AG09309 (cell line): ENCODE measurements at regions not wholly inside any gene's neighbourhood (a gene's known extent, or its start where the extent isn't known, plus 50 kb on each side); places are given as distances from the start of the nearest gene placed in this dataset.
A peak's percentile ranks its signal among the peaks of the same experiment; 100 is the strongest.
"Not testable (repeated sequence)": the region's sequence is repeated elsewhere in the genome, so short reads cannot be mapped to it uniquely, and the experiment has no call there.

ENCODE experiments used
- DNase-seq: peaks from one replicate; pipeline ENCODE4 v3.0.0-alpha.2; 2010; ENCODE audit warnings: low read depth
- H3K4me3 ChIP-seq: 2 replicates; pipeline ENCODE4 v1.5.1; 2011; ENCODE audit warnings: mild to moderate bottlenecking, low read depth, low read length, moderate library complexity; ENCODE audit not compliant: control insufficient read depth
- CTCF ChIP-seq: IDR thresholded peaks from 2 replicates; pipeline ENCODE4 v1.5.1; 2011; ENCODE audit warnings: mild to moderate bottlenecking, low read depth, low read length, inconsistent platforms; ENCODE audit not compliant: insufficient read depth, control insufficient read depth; ENCODE audit errors: missing control alignments

GRCh38 chr15:31197497-31198414, 96.2 kb upstream of the TRPM1 start:
- no peak for DNase-seq
- H3K4me3 ChIP-seq, result no peak overlapping the region
- peak; percentile 70 for TF ChIP-seq CTCF

DNA sequence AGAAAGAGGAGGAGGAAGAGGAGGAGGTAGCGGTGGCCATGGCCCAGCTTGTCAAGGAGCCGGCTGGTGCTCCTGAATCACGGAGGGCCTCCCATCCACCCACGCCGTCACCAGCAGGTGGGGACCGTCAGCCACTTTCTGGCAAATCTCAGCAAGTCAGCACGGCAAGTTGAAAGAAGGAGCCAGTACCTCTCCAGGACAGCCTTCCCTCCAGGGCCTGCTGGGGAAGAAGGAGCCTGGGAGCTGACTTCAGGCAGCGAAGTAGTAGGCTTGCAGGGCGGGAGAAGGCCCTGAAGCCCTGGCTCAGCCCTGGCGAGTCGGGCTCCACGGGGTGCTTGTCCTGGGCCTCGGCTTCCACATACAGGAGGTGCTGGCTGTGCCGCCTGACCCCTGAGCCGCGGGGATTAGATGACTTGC, 99.2 kb upstream of the TRPM1 start:
- peak; percentile 67 for TF ChIP-seq CTCF
- H3K4me3 ChIP-seq, result no peak overlapping the region
- DNase-seq, result no peak

DNA sequence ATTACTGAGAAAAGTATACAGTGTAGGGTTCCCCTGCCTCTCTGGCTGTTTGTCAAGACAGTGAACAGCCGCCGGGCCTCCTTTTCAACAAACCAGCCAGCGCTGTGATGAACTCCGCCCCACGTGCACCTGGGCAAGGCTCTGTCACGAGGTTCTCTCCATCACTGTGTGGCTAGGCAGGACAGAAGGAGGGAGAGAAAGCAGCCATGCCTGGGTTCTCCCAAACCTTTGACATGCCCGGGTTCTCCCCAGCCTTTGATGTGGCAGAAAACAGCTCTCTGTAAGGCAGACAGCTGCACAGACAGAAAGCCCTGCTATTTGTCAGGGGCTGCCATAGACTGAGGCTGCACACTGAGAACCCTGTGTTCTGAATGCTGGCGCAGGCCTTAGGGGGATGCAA, 101.4 kb upstream of the TRPM1 start:
- no peak overlapping the region for H3K4me3 ChIP-seq
- TF ChIP-seq CTCF, result no peak
- no peak for DNase-seq

DNA sequence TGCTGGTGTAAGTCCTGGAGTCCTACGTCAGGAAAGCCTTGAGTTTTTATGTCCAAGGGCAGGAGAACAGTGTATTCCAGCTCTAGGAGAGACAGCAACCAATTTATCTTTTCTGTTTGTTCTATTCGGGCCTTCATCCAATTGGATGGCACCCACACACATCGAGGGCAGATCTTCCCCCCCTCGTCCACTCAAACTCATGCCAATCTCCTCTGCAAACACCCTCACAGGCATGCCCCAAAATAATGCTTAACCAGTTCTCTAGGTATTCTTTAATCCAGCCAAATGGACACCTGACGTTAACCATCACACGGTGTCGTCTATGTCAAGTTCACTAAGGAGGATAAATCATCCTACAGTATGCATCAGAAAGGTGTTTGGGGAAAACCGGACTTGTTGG, 102.5 kb upstream of the TRPM1 start:
- DNase-seq, result no peak
- TF ChIP-seq CTCF, result no peak
- no peak overlapping the region for H3K4me3 ChIP-seq

GRCh38 chr15:31206386-31207181, 105.1 kb upstream of the TRPM1 start:
- no peak for DNase-seq
- no peak for TF ChIP-seq CTCF
- no peak overlapping the region for H3K4me3 ChIP-seq

DNA sequence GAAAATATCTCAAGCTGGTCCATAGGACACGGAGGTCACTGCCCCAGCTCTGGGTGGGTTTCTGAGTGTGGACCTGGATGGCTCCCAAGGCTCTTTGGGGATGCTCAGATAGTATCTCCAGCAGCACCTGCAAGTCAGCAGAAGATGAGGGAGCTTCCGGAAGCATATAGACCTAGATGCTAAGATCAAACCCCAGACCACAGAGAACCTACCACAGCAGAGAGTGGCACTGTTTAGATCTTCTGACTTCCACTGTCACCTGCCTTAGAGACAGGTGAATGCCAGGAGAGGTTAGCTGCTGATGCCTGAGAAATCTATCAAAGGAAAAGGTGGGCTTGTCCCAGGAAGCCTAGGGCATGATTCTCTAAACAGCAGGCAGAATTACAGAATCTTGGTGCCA, 105.7 kb upstream of the TRPM1 start:
- TF ChIP-seq CTCF, result no peak
- no peak for DNase-seq
- H3K4me3 ChIP-seq, result no peak overlapping the region

DNA sequence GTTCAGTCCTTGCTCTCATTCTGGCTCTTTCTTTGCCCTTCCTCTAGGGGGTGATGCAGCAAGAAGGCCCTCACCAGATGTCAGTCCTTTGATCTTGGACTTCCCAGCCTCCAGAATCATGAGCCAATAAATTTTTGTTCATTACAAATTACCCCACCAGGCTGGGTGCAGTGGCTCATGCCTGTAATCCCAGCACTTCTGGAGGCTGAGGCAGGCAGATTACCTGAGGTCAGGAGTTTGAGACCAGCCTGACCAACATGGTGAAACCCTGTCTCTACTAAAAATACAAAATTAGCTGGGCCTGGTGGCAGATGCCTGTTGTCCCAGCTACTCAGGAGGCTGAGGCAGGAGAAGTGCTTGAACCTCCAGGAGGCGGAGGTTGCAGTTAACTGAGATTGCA, 106.3 kb upstream of the TRPM1 start:
- H3K4me3 ChIP-seq, DNase-seq: not testable (repeated sequence)
